Ramos (cell line): ENCODE measurements at regions not wholly inside any gene's neighbourhood (a gene's known extent, or its start where the extent isn't known, plus 50 kb on each side); places are given as distances from the start of the nearest gene placed in this dataset.

ENCODE experiments used
- in situ Hi-C: fragments of 300-500 bp; cut with MboI; formaldehyde crosslinking; loops from one replicate; pipeline ENCODE4 v1.14.3; 2022; ENCODE audit warnings: low sequenced_read_pairs; ENCODE audit not compliant: unreplicated experiment

- in situ Hi-C loops: no loop called here
Observed at GRCh38 chr22:22103078-22103875, 120.7 kb upstream of the TOP3B start.

GRCh38 chr22:22099833-22100812 is 117.5 kb upstream of the TOP3B start:
- in situ Hi-C loops: no loop called here

- in situ Hi-C loops: no loop called here
Observed at GRCh38 chr22:22099194-22099486, 116.6 kb upstream of the TOP3B start.

- in situ Hi-C loops: no loop called here
Observed at GRCh38 chr22:22098457-22099193, 116.0 kb upstream of the TOP3B start.

- in situ Hi-C loops: no loop called here
Observed at GRCh38 chr22:22097727-22098228, 115.2 kb upstream of the TOP3B start.

GRCh38 chr22:22094921-22095320 is 112.3 kb upstream of the TOP3B start:
- in situ Hi-C loops: no loop called here

- in situ Hi-C loops: no loop called here
Observed at GRCh38 chr22:22094514-22094913, 111.9 kb upstream of the TOP3B start.

GRCh38 chr22:22093743-22094142 is 111.2 kb upstream of the TOP3B start:
- in situ Hi-C loops: no loop called here

GRCh38 chr22:22092974-22093373 is 110.4 kb upstream of the TOP3B start:
- in situ Hi-C loops: no loop called here

GRCh38 chr22:22092101-22092500 is 109.5 kb upstream of the TOP3B start:
- in situ Hi-C loops: no loop called here

- in situ Hi-C loops: no loop called here
Observed at GRCh38 chr22:22091400-22091878, 108.9 kb upstream of the TOP3B start.

GRCh38 chr22:22090650-22091399 is 108.2 kb upstream of the TOP3B start:
- in situ Hi-C loops: no loop called here

- in situ Hi-C loops: no loop called here
Observed at GRCh38 chr22:22089459-22090308, 107.1 kb upstream of the TOP3B start.

GRCh38 chr22:22088658-22089458 is 106.3 kb upstream of the TOP3B start:
- in situ Hi-C loops: no loop called here

- in situ Hi-C loops: no loop called here
Observed at GRCh38 chr22:22087854-22088657, 105.5 kb upstream of the TOP3B start.

GRCh38 chr22:22086501-22087158 is 104.0 kb upstream of the TOP3B start:
- in situ Hi-C loops: no loop called here
